CD14-positive monocyte (primary cell): ENCODE measurements at regions not wholly inside any gene's neighbourhood (a gene's known extent, or its start where the extent isn't known, plus 50 kb on each side); places are given as distances from the start of the nearest gene placed in this dataset.

Source experiments
- DNase-seq, 3 donors: peaks; one replicate each; pipeline ENCODE4 v3.0.0-alpha.2; 2011 to 2022
- H2AFZ ChIP-seq: 2 replicates; pipeline ENCODE4 v1.6.0; 2012; ENCODE audit warnings: mild to moderate bottlenecking, low read depth, low read length, inconsistent platforms; ENCODE audit not compliant: insufficient read depth, poor library complexity, severe bottlenecking
- H3K27ac ChIP-seq, 2 donors: 1 replicate in 1 of 2; 2 replicates in 1 of 2; pipeline ENCODE4 v1.5.1; 2012 to 2013; ENCODE audit warnings: low read length in 2 of 2, control low read depth in 1 of 2, inconsistent platforms in 1 of 2, low read depth in 1 of 2, mild to moderate bottlenecking in 1 of 2
- H3K27me3 ChIP-seq, 2 donors: one replicate each; pipeline versions ENCODE4 v1.6.0 to v1.6.1; 2011 to 2013; ENCODE audit warnings: low read length in 2 of 2; ENCODE audit not compliant: control insufficient read depth in 2 of 2, insufficient read depth in 2 of 2
- H3K36me3 ChIP-seq, 2 donors: replicated peaks in 1 of 2; 1 replicate in 1 of 2; 2 replicates in 1 of 2; pipeline versions ENCODE4 v1.5.1 to v1.6.1; 2012 to 2013; ENCODE audit warnings: low read length in 2 of 2, control low read depth in 1 of 2, inconsistent platforms in 1 of 2, mild to moderate bottlenecking in 1 of 2; ENCODE audit not compliant: insufficient read depth in 2 of 2, control insufficient read depth in 1 of 2
- H3K4me1 ChIP-seq, 2 donors: 1 replicate in 1 of 2; 2 replicates in 1 of 2; pipeline versions ENCODE4 v1.5.1 to v1.6.1; 2012 to 2013; ENCODE audit warnings: low read length in 2 of 2, control low read depth in 1 of 2, inconsistent platforms in 1 of 2, mild to moderate bottlenecking in 1 of 2, moderate library complexity in 1 of 2; ENCODE audit not compliant: insufficient read depth in 2 of 2, control insufficient read depth in 1 of 2
- H3K4me2 ChIP-seq: replicated peaks from 2 replicates; pipeline ENCODE3; 2012; ENCODE audit warnings: low read length, moderate library complexity, mild to moderate bottlenecking; ENCODE audit not compliant: poor library complexity, severe bottlenecking; ENCODE audit errors: extremely low read depth
- H3K4me3 ChIP-seq, 3 experiments: fragments of 200-600 bp in 1 of 3; sonication (generic) in 1 of 3; replicated peaks in 1 of 3; 1 replicate in 2 of 3; 2 replicates in 1 of 3; pipeline ENCODE4 v1.5.1; 2011 to 2013; ENCODE audit warnings: low read length in 3 of 3, mild to moderate bottlenecking in 3 of 3, control low read depth in 2 of 3, low read depth in 2 of 3, inconsistent platforms in 1 of 3, moderate library complexity in 1 of 3
- H3K79me2 ChIP-seq: 2 replicates; pipeline ENCODE4 v1.6.0; 2012; ENCODE audit warnings: mild to moderate bottlenecking, control low read depth, inconsistent platforms, low read length, moderate library complexity; ENCODE audit not compliant: insufficient read depth
- H3K9ac ChIP-seq: 2 replicates; pipeline ENCODE4 v1.6.0; 2017; ENCODE audit warnings: low read length, mild to moderate bottlenecking; ENCODE audit not compliant: insufficient read depth, poor library complexity, severe bottlenecking
- H3K9me3 ChIP-seq, 2 donors: replicated peaks in 1 of 2; 1 replicate in 1 of 2; 2 replicates in 1 of 2; pipeline versions ENCODE4 v1.5.1 to v1.6.1; 2012 to 2013; ENCODE audit warnings: low read length in 2 of 2, control low read depth in 1 of 2; ENCODE audit not compliant: control insufficient read depth in 1 of 2, insufficient read depth in 1 of 2
- H4K20me1 ChIP-seq: 2 replicates; pipeline ENCODE4 v1.6.0; 2012; ENCODE audit warnings: mild to moderate bottlenecking, low read length, control low read depth, moderate library complexity; ENCODE audit not compliant: insufficient read depth
- H3K27ac Mint-ChIP-seq, 7 donors: one replicate each; pipeline ENCODE4 v1.8.0; 2020; ENCODE audit warnings: mild to moderate bottlenecking in 7 of 7, mixed read lengths in 7 of 7, moderate library complexity in 6 of 7, inconsistent platforms in 2 of 7
- H3K27me3 Mint-ChIP-seq, 3 donors: one replicate each; pipeline ENCODE4 v1.8.0; 2021 to 2022; ENCODE audit warnings: low read depth in 3 of 3, mild to moderate bottlenecking in 3 of 3, mixed read lengths in 3 of 3, moderate library complexity in 3 of 3, inconsistent platforms in 1 of 3
- H3K36me3 Mint-ChIP-seq, 2 donors: one replicate each; pipeline ENCODE4 v1.8.0; 2020; ENCODE audit warnings: mixed read lengths in 2 of 2, inconsistent platforms in 1 of 2, mild to moderate bottlenecking in 1 of 2
- H3K4me1 Mint-ChIP-seq: one replicate; pipeline ENCODE4 v1.8.0; 2020; ENCODE audit warnings: mild to moderate bottlenecking, mixed read lengths
- H3K4me3 Mint-ChIP-seq, 2 donors: one replicate each; pipeline ENCODE4 v1.8.0; 2020; ENCODE audit warnings: mild to moderate bottlenecking in 2 of 2, mixed read lengths in 2 of 2, moderate library complexity in 1 of 2
- H3K9me3 Mint-ChIP-seq, 7 donors: one replicate each; pipeline ENCODE4 v1.8.0; 2020 to 2022; ENCODE audit warnings: mixed read lengths in 7 of 7, mild to moderate bottlenecking in 6 of 7, moderate library complexity in 6 of 7, inconsistent platforms in 2 of 7
- CTCF ChIP-seq: fragments of 200-600 bp; IDR thresholded peaks from one replicate; pipeline ENCODE4 v1.8.0; 2022; ENCODE audit warnings: antibody characterized with exemption, mild to moderate bottlenecking
- WGBS: methylation state at CpG from one replicate; pipeline ENCODE4 v1.1.5; 2013; ENCODE audit warnings: missing lambda C conversion rate; ENCODE audit not compliant: insufficient coverage; 5-methylcytosine and 5-hydroxymethylcytosine counted together
- intact Hi-C, 2 donors: fragments of 100-400 bp; cut with micrococcal nuclease; formaldehyde crosslinking; loops; one replicate each; pipeline versions ENCODE4 v1.15.0 to v1.15.1; 2023

GRCh38 chr1:83775977-83776603, 222.8 kb downstream of the TTLL7 start:
- Mint-ChIP-seq H3K4me3 (no peak overlapping the region), H3K36me3 (no peaks in the 10 kb centered on the region), H3K27me3 (peaks cover 0 to 6% (median 3%) of the 10 kb centered on the region in 3 donors), H3K9me3 (no peaks in the 10 kb centered on the region), H3K27ac (no peak overlapping the region), H3K4me1 (no peaks in the 10 kb centered on the region)
- Histone ChIP-seq H3K4me2 (no peak overlapping the region), H3K9ac (no peak overlapping the region), H3K36me3 (no peaks in the 10 kb centered on the region), H3K9me3 (no peaks in the 10 kb centered on the region), H4K20me1 (no peaks in the 10 kb centered on the region), H3K79me2 (no peaks in the 10 kb centered on the region), H2AFZ (no peak overlapping the region), H3K27me3 (no peaks in the 10 kb centered on the region), H3K4me1 (no peaks in the 10 kb centered on the region), H3K27ac (no peak overlapping the region), H3K4me3 (no peak overlapping the region)
- DNase-seq = no peak
- intact Hi-C loops = no loop called here
- no peak for TF ChIP-seq CTCF
- 100% methylated on average over 1 of the region's 1 CpG for WGBS

GRCh38 chr1:83773059-83773458, 225.9 kb downstream of the TTLL7 start:
- Histone ChIP-seq H4K20me1 (no peaks in the 10 kb centered on the region), H3K79me2 (no peaks in the 10 kb centered on the region), H3K36me3 (no peaks in the 10 kb centered on the region), H3K9ac (no peak overlapping the region), H3K4me2 (no peak overlapping the region), H3K27ac (no peak overlapping the region), H3K27me3 (peaks cover 0 to 3% of the 10 kb centered on the region in 2 donors), H3K4me1 (no peaks in the 10 kb centered on the region), H3K9me3 (no peaks in the 10 kb centered on the region), H2AFZ (no peak overlapping the region), H3K4me3 (no peak overlapping the region)
- TF ChIP-seq CTCF = no peak
- no peaks in the 10 kb centered on the region for H3K4me1 Mint-ChIP-seq
- no peaks in the 10 kb centered on the region for H3K36me3 Mint-ChIP-seq
- intact Hi-C loops = no loop called here
- H3K9me3 Mint-ChIP-seq = no peaks in the 10 kb centered on the region
- peaks cover 0 to 11% (median 3%) of the 10 kb centered on the region in 3 donors for H3K27me3 Mint-ChIP-seq
- DNase-seq = no peak
- no peak overlapping the region for H3K4me3 Mint-ChIP-seq
- WGBS = 88% methylated on average over 1 of the region's 4 CpGs
- no peak overlapping the region for H3K27ac Mint-ChIP-seq
